Activated CD8-positive, alpha-beta T cell treated with anti-CD3 and anti-CD28 coated beads, Interleukin-2, amount 10 ng/mL, durations not matched to agents 7 days and 5 days (primary cell): ENCODE measurements at regions not wholly inside any gene's neighbourhood (a gene's known extent, or its start where the extent isn't known, plus 50 kb on each side); places are given as distances from the start of the nearest gene placed in this dataset.

Source experiments
- ATAC-seq: fragments of 150-1000 bp; cut with Tn5 transposase; one replicate; pipeline ENCODE4 v1.10.0; 2021; ENCODE audit warnings: moderate library complexity
- CTCF ChIA-PET: fragments of 350-600 bp; sonication (Branson Sonifier 250); formaldehyde crosslinking; loops from one replicate; lab custom pipeline; 2021; ENCODE audit warnings: antibody characterized with exemption; lab: Charles Lee
- POLR2A ChIA-PET: fragments of 350-600 bp; sonication (Branson Sonifier 250); formaldehyde crosslinking; loops from one replicate; lab custom pipeline; 2021; ENCODE audit warnings: antibody characterized with exemption; lab: Charles Lee
- DNase-seq: peaks from one replicate; pipeline ENCODE4 v3.0.0-alpha.2; 2020
- H3K27ac Mint-ChIP-seq: one replicate; pipeline ENCODE4 v1.8.0; 2021; ENCODE audit warnings: mild to moderate bottlenecking, mixed read lengths
- H3K27me3 Mint-ChIP-seq: one replicate; pipeline ENCODE4 v1.8.0; 2021; ENCODE audit warnings: low read depth, mixed read lengths
- H3K36me3 Mint-ChIP-seq: one replicate; pipeline ENCODE4 v1.8.0; 2021; ENCODE audit warnings: low read depth, mixed read lengths
- H3K4me1 Mint-ChIP-seq: one replicate; pipeline ENCODE4 v1.8.0; 2021; ENCODE audit warnings: low read depth, mixed read lengths
- H3K4me3 Mint-ChIP-seq: one replicate; pipeline ENCODE4 v1.8.0; 2021; ENCODE audit warnings: mild to moderate bottlenecking, mixed read lengths
- H3K9me3 Mint-ChIP-seq: one replicate; pipeline ENCODE4 v1.8.0; 2022; ENCODE audit warnings: mixed read lengths; ENCODE audit not compliant: insufficient read depth

- Mint-ChIP-seq H3K27ac (no peak overlapping the region), H3K4me1 (no peaks in the 10 kb centered on the region), H3K4me3 (no peak overlapping the region), H3K36me3 (no peaks in the 10 kb centered on the region), H3K9me3 (no peaks in the 10 kb centered on the region), H3K27me3 (no peaks in the 10 kb centered on the region)
- CTCF ChIA-PET: no interaction called here
- no peak for ATAC-seq
- POLR2A ChIA-PET: no interaction called here
- no peak for DNase-seq
Observed at GRCh38 chr3:63192248-63192647, 85.9 kb upstream of the SYNPR start.

GRCh38 chr3:63193647-63194046 is 84.5 kb upstream of the SYNPR start:
- ChIA-PET CTCF (no interaction called here), POLR2A (no interaction called here)
- H3K4me1 Mint-ChIP-seq: no peaks in the 10 kb centered on the region
- H3K4me3 Mint-ChIP-seq: no peak overlapping the region
- no peaks in the 10 kb centered on the region for H3K27me3 Mint-ChIP-seq
- no peaks in the 10 kb centered on the region for H3K36me3 Mint-ChIP-seq
- no peak overlapping the region for H3K27ac Mint-ChIP-seq
- no peaks in the 10 kb centered on the region for H3K9me3 Mint-ChIP-seq
- DNase-seq (no peak), ATAC-seq (no peak)

- no peak overlapping the region for H3K4me3 Mint-ChIP-seq
- H3K4me1 Mint-ChIP-seq: no peaks in the 10 kb centered on the region
- ChIA-PET POLR2A (no interaction called here), CTCF (no interaction called here)
- ATAC-seq (no peak), DNase-seq (no peak)
- H3K9me3 Mint-ChIP-seq: no peaks in the 10 kb centered on the region
- no peaks in the 10 kb centered on the region for H3K27me3 Mint-ChIP-seq
- H3K36me3 Mint-ChIP-seq: no peaks in the 10 kb centered on the region
- H3K27ac Mint-ChIP-seq: no peak overlapping the region
Observed at GRCh38 chr3:63199606-63200005, 78.5 kb upstream of the SYNPR start.

GRCh38 chr3:63202529-63202928 is 75.6 kb upstream of the SYNPR start:
- Mint-ChIP-seq H3K4me3 (no peak overlapping the region), H3K4me1 (no peaks in the 10 kb centered on the region), H3K27ac (no peak overlapping the region), H3K36me3 (no peaks in the 10 kb centered on the region), H3K9me3 (no peaks in the 10 kb centered on the region), H3K27me3 (no peaks in the 10 kb centered on the region)
- ChIA-PET POLR2A (no interaction called here), CTCF (no interaction called here)
- ATAC-seq (no peak), DNase-seq (no peak)

GRCh38 chr3:63207066-63207590 is 71.0 kb upstream of the SYNPR start:
- ChIA-PET POLR2A (no interaction called here), CTCF (no interaction called here)
- Mint-ChIP-seq H3K4me1 (no peaks in the 10 kb centered on the region), H3K36me3 (no peaks in the 10 kb centered on the region), H3K9me3 (no peaks in the 10 kb centered on the region), H3K27me3 (no peaks in the 10 kb centered on the region), H3K27ac (no peak overlapping the region), H3K4me3 (no peak overlapping the region)
- no peak for ATAC-seq
- DNase-seq: no peak

GRCh38 chr3:63228087-63228486 is 50.0 kb upstream of the SYNPR start:
- H3K9me3 Mint-ChIP-seq: no peaks in the 10 kb centered on the region
- H3K27ac Mint-ChIP-seq: no peak overlapping the region
- CTCF ChIA-PET: interaction anchor here (1.4 kb wide), 1 partner anchor 562 kb away, joined by 4 read pairs; no protein-coding TSS in a partner anchor
- H3K36me3 Mint-ChIP-seq: no peaks in the 10 kb centered on the region
- no peak overlapping the region for H3K4me3 Mint-ChIP-seq
- no peaks in the 10 kb centered on the region for H3K27me3 Mint-ChIP-seq
- POLR2A ChIA-PET: no interaction called here
- ATAC-seq (no peak), DNase-seq (no peak)
- H3K4me1 Mint-ChIP-seq: no peaks in the 10 kb centered on the region
